ENCODE measurements at regions not wholly inside any gene's neighbourhood (a gene's known extent, or its start where the extent isn't known, plus 50 kb on each side); places are given as distances from the start of the nearest gene placed in this dataset.

DNA sequence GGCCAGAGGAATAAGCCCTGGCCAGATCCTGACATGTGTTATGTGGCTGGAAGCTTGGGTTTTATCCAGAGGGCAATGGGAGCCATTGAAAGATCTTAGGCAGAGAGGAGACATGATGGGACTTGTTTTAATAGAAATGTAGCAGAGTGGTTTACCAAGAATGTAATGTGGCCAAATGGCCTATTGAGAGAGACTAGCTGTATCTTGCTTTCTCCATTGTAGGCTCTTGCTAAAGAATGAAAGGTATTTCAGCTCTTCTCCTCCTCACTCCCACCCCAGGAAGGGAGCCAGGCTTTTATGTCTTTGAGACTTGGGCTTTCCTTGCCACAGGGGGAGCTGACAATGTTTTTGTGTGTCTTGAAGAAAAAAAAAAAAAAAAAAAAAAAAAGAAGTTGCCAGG is 82.3 kb downstream of the TRIM29 start:
- TF ChIP-seq CTCF (IDR thresholded peaks at IDR 0.05), result no peak
- no peak for TF ChIP-seq POLR2AphosphoS5 (IDR thresholded peaks at IDR 0.05)
- no peak for TF ChIP-seq EP300 (IDR thresholded peaks at IDR 0.05)
- TF ChIP-seq POLR2A (IDR thresholded peaks at IDR 0.05), result no peak
